ENCODE measurements at regions not wholly inside any gene's neighbourhood (a gene's known extent, or its start where the extent isn't known, plus 50 kb on each side); places are given as distances from the start of the nearest gene placed in this dataset.
A peak's percentile ranks its signal among the peaks of the same experiment; 100 is the strongest.

- no peak for DNase-seq (ENCODE audit: low read depth, low spot score)
- in situ Hi-C loops (cut with HindIII; ENCODE audit: low pct_unique_long_range_greater_than_20kb, low sequenced_read_pairs), result no loop called here
Observed at GRCh38 chr13:74227476-74228158, 93.4 kb upstream of the KLF12 start.

- no peak for DNase-seq (ENCODE audit: low read depth, low spot score)
- in situ Hi-C loops (cut with HindIII; ENCODE audit: low pct_unique_long_range_greater_than_20kb, low sequenced_read_pairs), result no loop called here
Observed at GRCh38 chr13:74226791-74227475, 92.7 kb upstream of the KLF12 start.

- no peak for DNase-seq (ENCODE audit: low read depth, low spot score)
- in situ Hi-C loops (cut with HindIII; ENCODE audit: low pct_unique_long_range_greater_than_20kb, low sequenced_read_pairs), result no loop called here
Observed at GRCh38 chr13:74221752-74222151, 87.5 kb upstream of the KLF12 start.

GRCh38 chr13:74219566-74219965 lies 85.4 kb upstream of the KLF12 start:
- no peak for DNase-seq (ENCODE audit: low read depth, low spot score)
- in situ Hi-C loops (cut with HindIII; ENCODE audit: low pct_unique_long_range_greater_than_20kb, low sequenced_read_pairs), result no loop called here

- in situ Hi-C loops (cut with HindIII; ENCODE audit: low pct_unique_long_range_greater_than_20kb, low sequenced_read_pairs), result no loop called here
- DNase-seq (ENCODE audit: low read depth, low spot score), result no peak
Observed at GRCh38 chr13:74218291-74218690, 84.1 kb upstream of the KLF12 start.

- in situ Hi-C loops (cut with HindIII; ENCODE audit: low pct_unique_long_range_greater_than_20kb, low sequenced_read_pairs), result no loop called here
- DNase-seq (ENCODE audit: low read depth, low spot score), result no peak
Observed at GRCh38 chr13:74217811-74218210, 83.6 kb upstream of the KLF12 start.

GRCh38 chr13:74215420-74215819 lies 81.2 kb upstream of the KLF12 start:
- DNase-seq (ENCODE audit: low read depth, low spot score), result no peak
- in situ Hi-C loops (cut with HindIII; ENCODE audit: low pct_unique_long_range_greater_than_20kb, low sequenced_read_pairs), result no loop called here

GRCh38 chr13:74214321-74214720 lies 80.1 kb upstream of the KLF12 start:
- in situ Hi-C loops (cut with HindIII; ENCODE audit: low pct_unique_long_range_greater_than_20kb, low sequenced_read_pairs), result no loop called here

GRCh38 chr13:74210693-74211393 lies 76.6 kb upstream of the KLF12 start:
- in situ Hi-C loops (cut with HindIII; ENCODE audit: low pct_unique_long_range_greater_than_20kb, low sequenced_read_pairs), result no loop called here

More at GRCh38 chr13:74214321-74214720, 80.1 kb upstream of the KLF12 start:
- DNase-seq (ENCODE audit: low read depth, low spot score), result no peak

GRCh38 chr13:74206855-74207254 lies 72.7 kb upstream of the KLF12 start:
- in situ Hi-C loops (cut with HindIII; ENCODE audit: low pct_unique_long_range_greater_than_20kb, low sequenced_read_pairs), result no loop called here

More at GRCh38 chr13:74210693-74211393, 76.6 kb upstream of the KLF12 start:
- DNase-seq (ENCODE audit: low read depth, low spot score), result peak; percentile 67

GRCh38 chr13:74206061-74206561 lies 71.9 kb upstream of the KLF12 start:
- peak; percentile 92 for DNase-seq (ENCODE audit: low read depth, low spot score)
- in situ Hi-C loops (cut with HindIII; ENCODE audit: low pct_unique_long_range_greater_than_20kb, low sequenced_read_pairs), result no loop called here

More at GRCh38 chr13:74206855-74207254, 72.7 kb upstream of the KLF12 start:
- no peak for DNase-seq (ENCODE audit: low read depth, low spot score)

- no peak for DNase-seq (ENCODE audit: low read depth, low spot score)
- in situ Hi-C loops (cut with HindIII; ENCODE audit: low pct_unique_long_range_greater_than_20kb, low sequenced_read_pairs), result no loop called here
Observed at GRCh38 chr13:74205313-74205690, 71.1 kb upstream of the KLF12 start.

- DNase-seq (ENCODE audit: low read depth, low spot score), result no peak
- in situ Hi-C loops (cut with HindIII; ENCODE audit: low pct_unique_long_range_greater_than_20kb, low sequenced_read_pairs), result no loop called here
Observed at GRCh38 chr13:74204602-74205312, 70.6 kb upstream of the KLF12 start.

GRCh38 chr13:74203576-74203975 lies 69.4 kb upstream of the KLF12 start:
- no peak for DNase-seq (ENCODE audit: low read depth, low spot score)
- in situ Hi-C loops (cut with HindIII; ENCODE audit: low pct_unique_long_range_greater_than_20kb, low sequenced_read_pairs), result no loop called here

- DNase-seq (ENCODE audit: low read depth, low spot score), result no peak
- in situ Hi-C loops (cut with HindIII; ENCODE audit: low pct_unique_long_range_greater_than_20kb, low sequenced_read_pairs), result no loop called here
Observed at GRCh38 chr13:74202129-74202813, 68.1 kb upstream of the KLF12 start.

- in situ Hi-C loops (cut with HindIII; ENCODE audit: low pct_unique_long_range_greater_than_20kb, low sequenced_read_pairs), result no loop called here
- DNase-seq (ENCODE audit: low read depth, low spot score), result no peak
Observed at GRCh38 chr13:74201530-74201929, 67.3 kb upstream of the KLF12 start.

GRCh38 chr13:74200081-74200480 lies 65.9 kb upstream of the KLF12 start:
- no peak for DNase-seq (ENCODE audit: low read depth, low spot score)
- in situ Hi-C loops (cut with HindIII; ENCODE audit: low pct_unique_long_range_greater_than_20kb, low sequenced_read_pairs), result no loop called here

All from SK-MEL-5 (cell line).